ENCODE measurements at regions not wholly inside any gene's neighbourhood (a gene's known extent, or its start where the extent isn't known, plus 50 kb on each side); places are given as distances from the start of the nearest gene placed in this dataset.

DNA sequence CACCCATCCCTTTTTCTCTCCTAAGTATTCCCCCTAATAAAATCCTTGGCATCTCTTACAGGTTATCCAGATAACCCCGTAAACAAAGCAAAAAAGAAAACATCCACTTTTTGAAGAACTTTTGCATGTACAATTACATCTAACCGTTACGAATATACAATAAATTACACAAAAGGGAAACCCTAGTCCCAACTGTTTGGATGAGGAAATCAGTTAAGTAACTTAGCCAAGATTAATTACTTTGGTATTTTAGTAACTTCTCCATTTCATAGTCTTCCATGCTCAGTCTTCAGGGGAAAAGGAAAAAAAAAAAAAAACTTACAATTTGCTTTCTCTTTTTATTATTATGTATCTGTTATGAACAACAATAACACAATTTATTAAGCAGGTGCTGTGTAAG, 212.9 kb downstream of the ACTL7B start:
- no peak for DNase-seq

DNA sequence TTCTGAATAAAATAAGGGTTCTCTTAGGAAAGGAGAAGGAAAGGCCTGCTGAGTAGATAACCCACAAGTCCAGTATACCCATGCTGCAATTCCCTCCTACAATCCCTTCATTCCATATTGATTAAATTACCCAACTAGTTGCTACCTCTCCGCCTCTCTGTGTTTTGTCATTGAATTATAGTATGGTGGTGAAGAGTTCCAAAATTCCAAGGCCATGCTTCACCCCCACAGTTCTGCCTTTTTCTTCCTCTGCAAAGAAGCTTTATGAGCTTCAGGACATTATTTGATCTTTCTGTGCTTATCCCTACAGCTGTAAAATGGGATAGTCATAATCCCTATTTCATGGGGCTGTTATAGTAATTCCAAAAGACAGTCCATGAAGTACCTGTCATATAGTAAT, 215.6 kb downstream of the ACTL7B start:
- DNase-seq, result no peak

DNA sequence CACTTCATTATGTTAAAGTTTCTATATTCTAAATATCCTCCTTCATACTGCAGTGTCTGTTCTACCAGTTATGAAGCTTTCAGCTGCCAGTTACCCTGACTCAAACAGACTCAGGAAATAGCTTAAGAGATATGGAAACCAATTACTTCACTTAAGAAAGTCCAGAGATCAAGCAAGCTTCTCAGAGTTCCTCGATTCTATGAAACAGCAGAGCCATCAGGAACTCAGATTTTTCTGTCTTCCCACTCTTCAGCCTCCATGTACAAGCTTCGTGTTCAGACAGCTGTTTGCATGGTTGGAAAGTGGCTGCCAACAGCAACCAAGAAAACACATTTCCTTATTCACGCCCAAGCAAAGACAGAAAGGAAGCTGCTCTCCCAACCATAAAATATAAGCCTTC, 216.1 kb downstream of the ACTL7B start:
- no peak for DNase-seq

DNA sequence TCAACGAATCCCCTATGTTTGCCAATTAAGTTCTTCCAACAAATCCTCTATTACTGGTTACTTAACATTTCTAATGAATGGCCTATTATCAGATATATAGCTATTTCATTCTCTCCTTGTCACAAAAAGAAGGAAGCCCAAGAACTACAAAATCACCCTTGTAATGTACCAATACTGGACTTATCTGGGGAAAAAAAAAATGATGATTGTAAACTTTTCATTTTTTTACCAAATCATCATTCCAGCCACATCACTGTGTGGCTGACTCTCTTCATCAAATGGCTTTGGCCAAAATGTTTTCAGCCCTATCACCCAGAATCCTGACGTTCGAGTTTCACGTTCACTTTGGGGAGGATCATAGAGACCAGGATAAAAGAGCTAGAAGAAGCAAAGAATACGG, 216.7 kb downstream of the ACTL7B start:
- no peak for DNase-seq

GRCh38 chr9:108637340-108637739, 218.4 kb downstream of the ACTL7B start:
- no peak for DNase-seq

GRCh38 chr9:108636013-108636412, 219.8 kb downstream of the ACTL7B start:
- no peak for DNase-seq

DNA sequence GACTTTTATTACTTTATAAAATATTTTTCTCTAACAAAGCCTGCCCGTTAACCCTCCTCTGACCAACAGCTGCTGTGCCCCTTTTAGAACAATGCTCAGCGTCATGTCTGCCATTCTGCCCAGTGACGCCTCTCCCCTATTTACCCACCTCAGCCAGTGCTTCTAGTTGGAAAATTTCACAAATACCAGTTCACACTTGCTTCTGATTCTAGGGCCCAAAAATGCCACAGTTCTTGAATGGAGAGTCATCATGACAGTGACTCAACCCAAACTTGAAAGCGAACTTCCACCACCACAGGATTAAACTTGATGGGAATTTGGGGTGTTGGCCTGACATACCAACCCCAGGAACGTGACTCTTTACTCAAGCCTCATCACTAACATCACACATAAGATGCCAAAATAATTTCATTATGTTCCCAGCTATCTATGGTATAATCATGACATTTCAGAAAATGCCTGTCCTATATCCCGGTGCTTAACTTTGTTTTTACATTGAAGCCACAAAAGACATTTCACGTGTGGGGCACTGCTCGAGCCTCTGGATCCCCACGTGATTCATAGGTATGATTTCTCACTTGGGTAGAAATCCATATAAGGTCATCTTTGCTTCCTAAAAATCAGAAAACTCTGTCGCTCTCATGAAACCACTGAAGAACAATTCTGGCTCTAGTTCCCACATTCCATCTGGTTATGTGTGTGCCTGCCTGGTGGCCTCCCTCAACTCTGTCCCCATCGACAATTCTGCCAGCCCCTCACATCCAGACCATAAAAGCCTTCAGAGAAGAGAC, 220.9 kb downstream of the ACTL7B start:
- DNase-seq, result no peak

- peak; percentile 79 for DNase-seq
Observed at GRCh38 chr9:108634204-108634603, 221.6 kb downstream of the ACTL7B start.

- no peak for DNase-seq
Observed at GRCh38 chr9:108631496-108632285, 224.1 kb downstream of the ACTL7B start.

DNA sequence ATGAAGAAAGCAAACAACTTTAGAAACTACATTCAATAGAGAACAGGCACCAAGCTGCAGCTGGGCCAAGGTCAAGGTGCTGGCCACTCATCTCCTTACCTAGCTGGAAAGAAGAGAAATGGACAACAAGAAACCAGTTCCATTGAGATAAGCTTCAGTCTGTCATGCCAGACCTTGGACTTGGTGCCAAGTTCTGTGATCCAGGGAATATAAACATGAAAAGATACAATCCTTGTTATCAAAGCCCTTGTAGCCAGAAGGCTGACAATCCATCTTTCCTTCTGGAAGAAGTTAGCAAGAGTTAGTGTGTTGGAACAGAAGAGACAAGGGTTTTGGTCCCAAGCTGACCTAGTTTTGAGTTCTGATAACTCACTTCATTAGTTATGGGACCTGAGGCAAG, 227.5 kb downstream of the ACTL7B start:
- DNase-seq, result no peak

DNA sequence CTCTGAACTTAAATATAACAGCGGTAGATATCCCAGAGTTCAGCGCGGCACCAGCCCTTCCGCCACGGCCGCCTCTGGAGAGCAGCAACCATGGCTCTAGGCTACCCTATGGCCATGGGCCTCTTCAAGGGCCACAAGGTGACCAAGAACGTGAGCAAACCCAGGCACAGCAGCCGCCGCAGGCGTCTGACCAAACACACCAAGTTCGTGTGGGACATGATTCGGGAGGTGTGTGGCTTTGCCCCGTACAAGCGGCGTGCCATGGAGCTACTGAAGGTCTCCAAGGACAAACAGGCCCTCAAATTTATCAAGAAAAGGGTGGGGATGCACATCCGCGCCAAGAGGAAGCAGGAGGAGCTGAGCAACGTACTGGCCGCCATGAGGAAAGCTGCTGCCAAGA, 229.0 kb downstream of the ACTL7B start:
- no peak for DNase-seq

DNA sequence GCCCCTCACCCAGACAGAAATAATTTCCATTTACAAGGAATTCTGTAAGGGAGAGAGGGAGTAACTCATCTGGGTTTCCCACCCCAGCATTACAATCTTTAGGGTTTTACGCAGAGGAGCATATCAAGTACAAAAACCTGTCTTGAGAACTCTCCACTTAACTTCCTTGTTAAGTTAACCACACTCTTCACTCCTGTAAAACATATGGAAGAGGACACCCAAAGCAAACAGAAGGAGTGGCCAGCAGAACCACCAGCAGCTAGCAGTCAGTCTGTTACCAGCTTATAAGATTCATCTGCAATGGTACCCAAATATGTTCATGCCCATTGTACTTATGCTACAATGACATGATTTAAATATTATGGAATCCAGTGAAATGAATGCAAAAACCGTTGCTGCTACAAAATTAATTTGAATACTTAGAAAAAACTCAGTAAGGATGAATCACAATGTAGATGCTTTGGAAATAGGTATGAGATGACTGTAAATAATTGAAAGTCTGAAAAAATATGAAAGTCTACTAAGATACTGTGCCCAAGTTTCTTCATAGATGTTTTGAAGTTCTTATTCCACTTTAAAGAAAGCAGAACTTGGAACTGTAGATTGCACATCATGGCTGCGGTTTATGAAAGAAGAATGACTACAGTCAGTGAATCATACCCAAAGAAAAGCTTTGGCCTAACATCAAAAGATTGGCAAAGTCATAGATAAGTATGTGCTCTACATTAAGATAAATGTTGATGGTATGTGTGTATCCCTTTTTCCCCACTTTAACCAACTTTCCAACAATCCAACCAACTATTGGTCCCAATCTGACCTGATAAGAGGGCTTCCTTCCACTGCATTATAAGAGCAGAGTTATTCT, 233.6 kb downstream of the ACTL7B start:
- DNase-seq, result no peak

- no peak for DNase-seq
Observed at GRCh38 chr9:108620767-108621166, 235.0 kb downstream of the ACTL7B start.

- no peak for DNase-seq
Observed at GRCh38 chr9:108618906-108619550, 236.8 kb downstream of the ACTL7B start.

DNA sequence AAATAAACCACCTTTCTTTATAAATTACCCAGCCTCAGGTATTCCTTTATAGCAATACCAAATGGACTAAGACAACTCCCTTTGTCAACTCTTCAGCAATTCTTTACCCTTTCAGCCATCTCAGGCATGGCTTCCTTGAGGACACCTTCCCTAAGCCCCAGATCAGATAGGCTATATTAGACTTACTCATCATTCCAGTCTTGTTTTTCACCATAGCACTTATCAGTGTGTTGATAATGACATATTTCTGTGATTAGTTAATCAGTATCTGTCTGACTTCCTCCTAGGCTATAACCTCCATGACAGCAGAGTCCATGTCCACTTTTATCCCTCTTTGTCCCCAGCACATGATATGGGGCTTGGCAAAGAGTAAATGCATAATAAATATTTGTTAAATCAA, 238.1 kb downstream of the ACTL7B start:
- DNase-seq, result no peak

- DNase-seq, result no peak
Observed at GRCh38 chr9:108615152-108615551, 240.6 kb downstream of the ACTL7B start.

DNA sequence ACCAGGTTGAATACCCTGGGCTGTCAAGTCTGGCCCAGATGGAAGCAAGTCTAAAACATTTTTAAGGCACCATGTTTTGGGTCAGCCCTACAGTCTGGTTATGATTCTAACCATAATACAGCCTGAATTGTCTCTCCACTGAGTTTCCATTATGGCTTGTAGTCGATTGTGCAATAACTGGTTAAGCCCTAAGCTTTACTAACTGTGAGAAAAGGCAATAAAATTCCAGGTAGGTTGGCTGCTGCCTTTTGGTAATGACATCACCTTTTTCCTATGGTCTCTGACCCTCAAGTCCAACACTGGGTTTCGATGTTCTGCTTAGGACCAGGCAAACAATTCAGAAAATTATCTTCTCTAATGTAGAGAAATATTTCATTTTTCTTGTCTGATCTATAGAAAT, 243.3 kb downstream of the ACTL7B start:
- DNase-seq, result no peak

GRCh38 chr9:108609897-108610253, 245.9 kb downstream of the ACTL7B start:
- no peak for DNase-seq

DNA sequence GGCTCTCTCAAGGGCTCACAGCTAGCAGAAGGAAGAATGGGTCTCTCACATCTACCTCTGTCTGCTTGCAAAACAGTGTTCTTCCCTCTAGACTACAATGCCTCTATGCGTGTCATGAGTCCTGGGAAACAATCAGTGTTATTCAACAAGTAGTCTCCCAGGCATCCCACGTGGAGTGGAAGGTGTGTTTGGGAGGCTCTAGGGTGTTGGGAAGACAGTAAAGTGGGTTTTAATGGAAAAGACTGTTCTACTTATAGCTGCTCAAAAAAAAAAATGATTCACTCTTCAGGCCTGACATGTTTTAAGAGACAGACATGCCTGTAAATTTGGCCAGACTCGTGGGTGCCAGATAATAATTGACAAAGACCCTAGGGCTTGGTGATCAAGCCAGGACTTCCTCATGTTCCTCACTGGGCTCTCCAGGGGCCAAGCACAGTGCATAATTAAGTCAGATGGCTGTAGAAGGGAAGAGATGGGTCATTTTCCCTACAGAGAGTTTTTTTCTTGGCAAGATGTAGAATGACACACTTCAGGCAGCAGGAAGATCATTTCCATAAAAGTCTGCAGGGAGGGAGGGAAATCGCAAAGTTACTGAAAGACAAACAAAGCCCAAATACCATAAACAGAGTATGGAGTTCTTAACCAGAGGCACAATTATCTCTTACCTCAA, 246.4 kb downstream of the ACTL7B start:
- no peak for DNase-seq

GRCh38 chr9:108607607-108608006, 248.2 kb downstream of the ACTL7B start:
- no peak for DNase-seq

DNA sequence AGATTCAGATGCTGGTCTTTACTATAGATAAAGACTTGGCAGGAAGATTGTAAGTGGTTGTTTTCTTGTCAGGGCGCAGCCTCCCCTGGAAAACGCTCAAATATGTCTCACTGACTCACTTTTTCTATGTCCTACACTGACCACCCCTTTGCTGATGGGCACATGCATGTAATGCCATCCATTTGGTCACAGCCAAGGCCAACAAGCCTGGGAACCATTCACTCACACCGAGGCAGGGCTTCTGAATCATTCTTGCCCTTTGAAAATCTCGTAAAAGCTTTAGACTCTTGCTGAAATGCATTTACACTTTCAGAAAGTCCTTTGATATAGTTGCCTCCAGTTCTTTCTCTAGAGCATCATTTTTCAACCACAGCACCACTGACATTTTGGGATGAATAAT, 249.4 kb downstream of the ACTL7B start:
- no peak for DNase-seq

- peak; percentile 30 for DNase-seq
Observed at GRCh38 chr9:108603141-108603540, 252.6 kb downstream of the ACTL7B start.
